Fibroblast of skin of scalp (primary cell): ENCODE measurements at regions not wholly inside any gene's neighbourhood (a gene's known extent, or its start where the extent isn't known, plus 50 kb on each side); places are given as distances from the start of the nearest gene placed in this dataset.

ENCODE experiments used
- DNase-seq: peaks from one replicate; pipeline ENCODE4 v3.0.0-alpha.2; 2013

DNA sequence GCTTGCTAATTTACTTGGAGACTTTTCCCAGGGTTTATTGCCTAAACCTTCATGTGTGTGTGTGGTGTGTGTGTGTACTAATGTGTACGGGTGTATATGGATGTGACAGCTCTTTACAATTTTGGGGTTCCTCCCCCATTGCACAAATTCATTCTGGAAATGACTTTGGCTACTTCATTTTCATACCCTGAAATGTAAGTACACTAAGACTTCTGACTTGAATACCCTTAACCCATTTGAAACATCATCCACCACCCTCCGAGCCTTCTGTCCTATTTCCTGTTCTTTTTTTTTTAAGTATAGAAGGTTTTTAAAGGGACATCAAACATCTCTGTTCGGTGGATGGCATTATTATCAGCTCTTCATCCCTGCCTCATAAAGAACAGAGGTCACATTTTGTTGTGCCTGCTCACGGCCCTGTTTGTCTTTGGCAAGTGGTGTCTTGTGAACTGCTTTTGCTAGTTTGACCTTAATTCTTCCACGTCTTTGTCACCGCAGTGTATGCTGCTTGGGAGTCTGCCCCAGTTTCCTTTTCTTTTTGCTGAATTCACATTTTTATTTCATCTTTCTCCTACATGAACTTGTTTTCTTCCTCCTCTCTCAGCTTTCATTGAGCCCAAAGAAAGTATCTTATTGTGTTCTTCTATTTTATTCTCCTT lies 228.3 kb downstream of the FOXO1 start:
- DNase-seq = no peak

- DNase-seq = no peak
These were observed 227.2 kb downstream of the FOXO1 start for GRCh38 chr13:40438999-40439797.

DNA sequence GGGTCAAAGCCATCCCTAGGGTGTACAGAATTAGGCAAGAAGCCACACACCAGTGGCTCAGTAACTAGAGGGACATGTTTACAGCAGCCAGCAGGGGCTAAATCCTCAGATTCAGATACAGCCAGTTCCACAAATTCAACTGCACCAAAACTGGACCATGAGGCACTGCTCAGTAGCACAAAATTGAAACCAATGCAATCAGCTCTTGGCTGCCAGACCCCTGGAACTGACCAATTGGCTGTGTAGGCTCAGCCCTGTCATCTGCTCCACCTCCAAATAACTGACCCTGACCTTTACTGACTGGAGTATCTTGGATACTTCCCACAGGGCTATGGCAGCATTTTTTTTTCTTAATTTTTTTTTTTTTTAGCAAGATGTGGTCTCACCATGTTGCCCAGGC lies 226.5 kb downstream of the FOXO1 start:
- no peak for DNase-seq

- DNase-seq = no peak
These were observed 225.2 kb downstream of the FOXO1 start for GRCh38 chr13:40440990-40441820.

DNA sequence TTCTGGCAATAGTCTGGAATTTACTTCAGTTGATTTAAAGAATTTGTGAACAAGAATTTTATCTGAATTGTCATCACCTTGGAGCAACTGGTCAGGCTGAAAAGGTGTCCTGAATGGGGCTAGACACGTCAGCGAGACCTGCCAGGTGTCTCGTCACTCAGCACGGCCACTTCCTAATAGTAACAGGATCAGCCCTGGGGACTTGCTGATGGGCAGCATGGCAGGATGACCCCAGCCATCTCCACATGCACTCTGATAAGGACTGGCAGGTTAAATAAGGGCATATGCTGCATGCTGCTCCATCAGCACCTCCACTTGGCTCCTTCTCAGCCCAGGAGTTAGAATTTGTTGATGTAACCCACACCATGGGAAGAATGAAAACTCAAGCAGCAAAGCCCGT lies 224.2 kb downstream of the FOXO1 start:
- no peak for DNase-seq

DNA sequence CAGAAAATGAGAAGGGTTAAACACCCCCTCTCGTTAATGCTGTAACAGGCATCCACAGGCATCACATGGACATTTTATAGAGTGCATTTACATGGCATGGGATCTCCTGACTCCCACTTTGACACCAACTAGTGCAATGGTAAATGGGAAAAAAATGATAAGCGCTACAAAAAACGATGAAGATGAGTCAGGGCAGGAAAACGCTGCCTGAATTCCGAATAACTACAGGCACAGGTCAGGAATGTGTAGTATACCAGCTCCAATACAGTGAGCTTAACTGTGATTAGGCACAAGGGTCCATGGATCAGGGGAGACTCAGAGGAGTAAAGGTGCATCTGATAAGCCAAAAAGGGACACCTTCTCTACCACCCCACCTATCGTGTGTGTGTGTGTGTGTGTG lies 223.6 kb downstream of the FOXO1 start:
- no peak for DNase-seq

GRCh38 chr13:40444241-40444640 lies 222.2 kb downstream of the FOXO1 start:
- no peak for DNase-seq

DNA sequence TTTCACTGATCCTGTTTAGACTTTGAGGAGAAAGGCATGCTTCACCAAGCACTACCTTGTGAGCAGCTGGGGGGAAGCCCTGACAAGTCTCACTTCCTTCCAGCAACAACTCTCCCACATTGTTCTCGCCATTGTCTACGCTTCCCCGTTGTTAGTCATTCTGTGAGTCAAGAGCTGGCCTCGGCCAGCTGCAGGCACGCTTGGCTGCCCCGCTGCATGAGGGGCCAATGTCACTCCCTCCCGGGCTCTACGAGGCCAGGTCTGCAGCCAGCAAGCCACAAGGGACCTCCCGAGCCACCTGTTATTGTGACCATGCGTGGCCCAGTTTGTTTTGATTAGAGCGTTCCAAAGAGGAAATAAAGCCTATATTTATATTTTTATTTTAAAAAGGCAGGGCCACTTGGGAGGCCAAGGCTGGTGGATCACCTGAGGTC lies 220.9 kb downstream of the FOXO1 start:
- DNase-seq = peak; percentile 7

GRCh38 chr13:40446365-40446764 lies 220.1 kb downstream of the FOXO1 start:
- peak; percentile 52 for DNase-seq

DNA sequence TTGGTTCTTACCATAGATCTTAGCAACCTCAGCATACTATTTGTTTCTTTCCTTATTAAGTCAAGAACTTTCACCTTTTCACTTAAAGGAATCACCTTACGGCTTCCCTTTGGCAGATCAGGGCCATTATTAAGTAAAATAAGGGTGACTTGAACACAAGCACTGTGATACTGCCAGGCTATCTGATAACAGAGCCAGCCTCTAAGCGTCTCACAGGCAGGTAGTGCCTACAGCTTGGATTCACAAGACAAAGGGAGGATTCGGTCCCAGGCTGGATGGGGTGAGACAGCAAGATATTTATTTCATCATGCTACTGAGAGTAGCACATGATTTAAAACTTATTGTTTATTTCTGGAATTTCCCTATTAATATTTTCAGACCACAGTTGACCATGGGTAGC lies 218.6 kb downstream of the FOXO1 start:
- DNase-seq = no peak

GRCh38 chr13:40452038-40452666 lies 214.3 kb downstream of the FOXO1 start:
- no peak for DNase-seq

DNA sequence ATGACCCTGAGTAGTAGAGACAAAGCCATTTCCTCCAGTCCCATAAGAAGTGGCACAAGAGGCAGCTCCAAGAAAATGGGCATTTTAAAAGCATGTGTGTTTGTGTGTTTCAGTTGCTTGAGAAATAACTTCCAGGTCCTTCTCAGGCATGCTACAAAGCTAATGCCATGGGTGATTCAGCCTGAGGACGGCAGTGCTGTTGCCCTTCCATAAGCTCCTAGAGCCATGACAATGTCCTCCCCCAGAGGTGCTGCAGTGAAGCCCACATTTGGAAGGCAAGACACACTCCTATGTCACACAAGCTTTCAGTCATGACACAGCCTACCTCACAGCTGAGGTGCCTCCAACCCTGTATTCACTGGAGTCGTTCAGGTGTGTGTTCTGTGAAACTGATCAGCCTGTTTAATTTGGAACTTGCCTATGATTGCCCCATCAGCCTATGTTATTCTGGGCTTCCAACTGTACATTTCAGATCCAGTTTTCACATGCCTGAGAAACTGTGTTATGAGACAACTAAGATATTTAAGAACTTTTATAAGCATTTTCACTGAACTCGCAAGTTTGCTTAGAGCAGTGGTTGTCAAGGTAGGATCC lies 213.6 kb downstream of the FOXO1 start:
- DNase-seq = no peak

- DNase-seq = peak; percentile 59
These were observed 213.0 kb downstream of the FOXO1 start for GRCh38 chr13:40453351-40454021.

DNA sequence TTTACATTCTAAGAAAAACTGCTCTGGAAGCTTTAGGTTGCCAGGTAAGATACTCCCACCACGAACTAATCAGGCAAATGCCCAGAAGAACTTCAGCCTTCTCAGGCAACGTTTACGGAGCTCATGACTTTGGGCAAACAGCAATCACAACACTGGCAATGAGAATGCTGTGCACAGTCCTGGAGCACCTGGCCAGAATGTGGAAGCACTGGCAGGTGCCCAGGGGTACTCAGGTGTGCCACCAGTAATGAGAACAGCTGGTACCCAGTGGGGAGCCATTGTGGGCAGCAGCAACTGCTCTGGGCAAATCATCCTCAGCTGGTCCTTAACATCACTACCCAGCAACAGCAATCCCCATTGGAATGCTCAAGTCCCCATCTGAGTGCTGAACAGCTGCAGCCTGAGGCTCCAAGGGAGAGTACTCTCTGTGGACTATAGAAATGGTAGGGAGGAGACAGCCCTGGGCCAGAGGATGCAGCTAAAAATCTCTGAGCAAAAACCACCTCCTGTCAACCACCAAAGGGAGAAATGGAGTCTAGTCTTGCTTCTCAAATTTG lies 210.0 kb downstream of the FOXO1 start:
- no peak for DNase-seq

- DNase-seq = no peak
These were observed 209.4 kb downstream of the FOXO1 start for GRCh38 chr13:40456979-40457553.

- DNase-seq = no peak
These were observed 208.3 kb downstream of the FOXO1 start for GRCh38 chr13:40457929-40458719.

- no peak for DNase-seq
These were observed 207.8 kb downstream of the FOXO1 start for GRCh38 chr13:40458720-40458990.

GRCh38 chr13:40460116-40460515 lies 206.3 kb downstream of the FOXO1 start:
- peak; percentile 44 for DNase-seq

DNA sequence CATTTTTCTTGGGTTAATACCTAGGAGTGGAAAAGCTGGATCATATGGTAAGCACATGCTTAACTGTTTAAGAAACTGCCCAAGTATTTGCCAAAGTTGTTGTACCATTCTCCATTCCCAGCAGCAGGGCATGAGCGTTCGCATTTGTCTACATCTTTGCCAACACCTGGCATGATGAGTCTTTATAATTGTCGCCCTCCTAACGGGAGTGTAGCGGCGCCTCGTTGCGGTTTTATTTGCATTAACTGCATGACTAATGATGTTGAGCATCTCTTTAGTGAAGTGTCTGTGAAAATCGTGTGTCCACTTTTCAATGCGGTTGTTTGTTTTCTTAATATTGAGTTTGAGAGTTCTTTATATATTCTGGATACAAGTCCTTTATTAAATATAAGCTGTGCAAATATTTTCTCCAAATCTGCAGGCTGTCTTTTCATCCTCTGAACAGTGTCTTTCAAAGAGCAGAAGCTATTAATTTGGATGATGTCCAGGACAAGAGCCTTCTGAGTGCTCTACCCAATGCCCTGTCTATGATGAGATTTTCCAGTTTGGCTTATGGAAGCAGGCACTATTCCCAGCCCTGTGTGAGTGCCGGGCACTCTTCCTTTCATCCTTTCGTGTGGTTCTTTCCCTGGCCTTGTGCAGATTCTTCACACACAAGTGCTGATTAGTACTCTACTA lies 202.0 kb downstream of the FOXO1 start:
- no peak for DNase-seq

GRCh38 chr13:40465015-40465390 lies 201.4 kb downstream of the FOXO1 start:
- DNase-seq = no peak
